ENCODE measurements at regions not wholly inside any gene's neighbourhood (a gene's known extent, or its start where the extent isn't known, plus 50 kb on each side); places are given as distances from the start of the nearest gene placed in this dataset.

DNA sequence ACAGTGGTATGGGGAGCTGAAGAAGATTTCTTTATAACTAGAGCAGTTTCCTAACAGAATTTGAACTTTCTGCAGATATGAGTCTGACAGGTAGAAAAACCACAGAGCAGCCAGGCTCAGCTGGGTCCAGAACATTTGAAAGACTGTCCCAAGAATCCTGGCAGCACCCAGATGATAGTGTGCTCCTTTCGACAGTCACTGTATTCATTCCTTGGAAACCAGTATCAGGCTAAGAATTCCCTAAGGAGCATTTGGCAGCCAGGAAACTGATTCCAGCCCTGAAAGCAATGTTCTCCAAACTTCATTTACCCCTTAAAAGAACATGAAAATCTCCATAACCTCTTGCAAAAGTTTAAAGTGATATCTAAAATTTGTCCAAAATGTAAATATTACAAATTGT is 123.0 kb upstream of the MTAP start:
- no peak for DNase-seq
- no peaks in the 10 kb centered on the region for H3K36me3 Mint-ChIP-seq
- no peak overlapping the region for H3K27ac Mint-ChIP-seq
- H3K4me3 Mint-ChIP-seq = no peak overlapping the region
- CTCF ChIA-PET = no interaction called here
- H3K4me1 Mint-ChIP-seq = peaks cover 5% of the 10 kb centered on the region
- no peaks in the 10 kb centered on the region for H3K9me3 Mint-ChIP-seq
- H3K27me3 Mint-ChIP-seq = peaks cover 3% of the 10 kb centered on the region

DNA sequence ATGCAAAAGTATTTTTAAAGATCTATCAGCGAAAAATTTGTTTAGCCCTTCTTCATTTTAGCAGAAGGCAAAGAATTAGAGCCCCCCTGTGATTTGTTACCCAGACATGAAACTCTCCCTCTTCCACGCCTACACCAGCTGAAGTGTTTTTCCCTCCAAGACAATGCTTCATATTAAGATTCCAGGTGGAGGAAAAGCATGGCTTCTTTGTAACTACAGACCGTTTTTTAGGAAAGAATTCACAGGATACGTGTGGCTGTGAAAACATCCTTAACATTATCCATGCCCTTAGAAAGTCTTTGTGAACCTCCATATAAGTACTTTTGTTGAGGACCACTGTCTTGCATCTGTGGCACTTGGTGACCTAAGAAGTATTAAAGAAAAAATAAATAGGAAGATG is 121.8 kb upstream of the MTAP start:
- Mint-ChIP-seq H3K4me3 (no peak overlapping the region), H3K27ac (no peak overlapping the region), H3K9me3 (no peaks in the 10 kb centered on the region), H3K4me1 (peaks cover 16% of the 10 kb centered on the region), H3K36me3 (no peaks in the 10 kb centered on the region), H3K27me3 (peaks cover 3% of the 10 kb centered on the region)
- CTCF ChIA-PET = no interaction called here
- no peak for DNase-seq

DNA sequence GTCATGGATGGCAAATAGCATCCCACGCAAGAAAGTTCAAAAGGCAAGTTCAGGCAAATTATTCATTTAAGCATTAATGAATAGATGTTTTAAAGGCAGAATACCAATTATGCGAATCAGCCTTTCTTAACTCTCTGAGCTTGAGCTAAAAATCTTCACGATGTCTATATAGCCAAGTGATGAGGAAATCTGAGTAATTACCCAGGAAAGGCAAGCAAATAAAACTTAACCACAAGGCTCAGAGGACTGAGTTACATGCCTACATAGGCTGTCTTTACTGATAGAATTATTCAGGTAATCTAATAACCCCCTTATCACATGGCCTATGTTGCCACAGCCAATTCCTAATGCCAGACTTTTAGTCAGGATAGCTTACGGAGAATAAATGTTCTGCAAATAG is 120.8 kb upstream of the MTAP start:
- peaks cover 16% of the 10 kb centered on the region for H3K4me1 Mint-ChIP-seq
- CTCF ChIA-PET = no interaction called here

DNA sequence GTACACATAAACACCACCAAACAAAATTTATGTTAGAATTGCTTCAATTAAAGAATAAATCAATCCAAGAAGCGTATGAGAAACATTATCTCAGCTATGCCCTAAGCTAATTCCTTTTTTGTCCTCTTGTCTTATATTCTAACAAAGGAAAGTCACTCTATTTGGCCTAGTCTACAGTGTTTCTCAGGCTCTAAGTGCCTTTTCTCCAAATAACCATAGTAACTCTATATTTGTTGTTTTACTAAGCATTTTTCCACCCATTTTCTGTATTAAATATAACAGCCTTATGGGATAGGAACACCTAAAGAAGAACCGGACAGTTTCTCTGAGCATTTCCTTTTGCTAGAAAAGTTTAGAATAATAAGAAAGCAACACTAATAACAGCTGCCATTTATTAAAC is 120.1 kb upstream of the MTAP start:
- H3K9me3 Mint-ChIP-seq = no peaks in the 10 kb centered on the region
- peaks cover 3% of the 10 kb centered on the region for H3K27me3 Mint-ChIP-seq
- CTCF ChIA-PET = no interaction called here
- DNase-seq = no peak
- H3K4me3 Mint-ChIP-seq = no peak overlapping the region
- H3K27ac Mint-ChIP-seq = no peak overlapping the region
- H3K36me3 Mint-ChIP-seq = no peaks in the 10 kb centered on the region
- peaks cover 16% of the 10 kb centered on the region for H3K4me1 Mint-ChIP-seq

More for the DNA sequence above, 120.8 kb upstream of the MTAP start:
- no peak overlapping the region for H3K27ac Mint-ChIP-seq
- no peaks in the 10 kb centered on the region for H3K36me3 Mint-ChIP-seq
- no peak for DNase-seq
- no peaks in the 10 kb centered on the region for H3K9me3 Mint-ChIP-seq
- H3K4me3 Mint-ChIP-seq = no peak overlapping the region
- peaks cover 3% of the 10 kb centered on the region for H3K27me3 Mint-ChIP-seq

DNA sequence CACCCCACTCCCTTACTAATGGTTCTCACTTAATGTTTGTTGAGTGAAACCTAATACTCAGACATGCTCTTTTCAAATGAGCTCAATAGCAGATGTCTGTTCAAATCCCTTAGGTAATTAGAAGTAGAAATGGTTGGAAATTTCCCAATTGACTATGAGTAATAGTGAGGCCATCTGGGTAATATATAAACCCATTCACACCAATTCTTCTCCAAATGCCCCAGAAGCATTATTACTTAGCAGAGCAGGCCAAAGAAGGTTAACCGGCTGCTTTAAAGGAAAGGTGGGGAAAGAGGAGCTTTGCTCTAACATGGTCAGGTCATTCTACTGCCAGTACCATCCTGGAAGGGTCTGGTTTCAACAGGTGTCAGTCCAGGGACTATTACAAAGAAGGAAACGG is 119.5 kb upstream of the MTAP start:
- CTCF ChIA-PET = no interaction called here
- peaks cover 14% of the 10 kb centered on the region for H3K4me1 Mint-ChIP-seq
- peaks cover 3% of the 10 kb centered on the region for H3K27me3 Mint-ChIP-seq
- H3K4me3 Mint-ChIP-seq = no peak overlapping the region
- no peak for DNase-seq
- no peaks in the 10 kb centered on the region for H3K9me3 Mint-ChIP-seq
- H3K36me3 Mint-ChIP-seq = no peaks in the 10 kb centered on the region
- no peak overlapping the region for H3K27ac Mint-ChIP-seq

DNA sequence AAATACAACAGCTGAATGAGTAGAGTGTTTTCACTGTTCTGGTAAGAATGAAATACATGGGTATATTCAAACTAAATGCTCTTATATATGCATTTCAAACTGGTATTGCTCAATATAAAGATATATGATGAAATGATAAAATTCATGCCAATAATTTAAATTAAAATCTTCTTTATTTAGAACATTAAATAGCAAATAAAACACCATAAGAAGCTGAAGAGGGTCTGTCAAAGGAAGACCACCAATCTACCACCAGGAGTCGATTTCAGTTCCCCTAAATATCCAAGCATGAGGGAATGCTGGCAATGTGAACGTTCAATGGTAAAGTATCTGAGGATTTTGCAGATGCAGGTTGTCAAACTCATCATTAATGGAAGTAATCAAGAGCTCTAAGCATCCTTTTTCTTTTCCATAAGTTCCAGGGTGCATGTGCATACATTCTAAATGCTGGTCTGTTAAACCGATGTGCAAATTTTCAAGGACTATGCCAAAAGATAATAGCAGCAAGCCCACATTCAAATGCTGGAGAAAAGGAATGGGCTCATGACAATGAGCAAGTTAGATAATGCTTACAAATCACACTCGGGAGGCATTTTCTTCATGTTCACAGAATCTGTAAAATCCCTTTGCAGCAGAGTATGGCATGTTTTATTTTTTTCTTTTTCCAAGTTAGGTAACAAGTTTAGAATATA is 118.8 kb upstream of the MTAP start:
- Mint-ChIP-seq H3K36me3 (no peaks in the 10 kb centered on the region), H3K4me1 (peaks cover 14% of the 10 kb centered on the region), H3K27ac (no peak overlapping the region), H3K27me3 (peaks cover 3% of the 10 kb centered on the region), H3K9me3 (no peaks in the 10 kb centered on the region), H3K4me3 (no peak overlapping the region)
- CTCF ChIA-PET = no interaction called here
- DNase-seq = no peak

DNA sequence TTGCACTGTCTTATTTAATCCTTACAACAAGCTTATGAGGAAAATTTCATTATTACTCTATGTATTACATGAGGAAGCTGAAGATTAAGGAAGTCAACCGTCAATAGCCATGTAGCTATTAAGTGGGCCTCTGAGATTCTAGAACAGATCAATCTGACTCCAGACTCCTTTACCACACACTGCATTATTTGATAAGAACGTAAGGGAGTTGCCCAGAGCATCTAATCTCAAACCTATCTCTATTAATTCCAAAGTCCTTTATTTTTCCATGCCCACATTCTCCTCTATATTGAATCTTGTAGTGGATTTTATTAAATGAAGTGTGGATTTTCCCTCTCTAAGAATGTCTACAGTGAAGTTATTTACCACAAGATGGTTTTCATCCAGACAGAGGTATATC is 118.2 kb upstream of the MTAP start:
- Mint-ChIP-seq H3K9me3 (no peaks in the 10 kb centered on the region), H3K36me3 (no peaks in the 10 kb centered on the region), H3K27me3 (peaks cover 3% of the 10 kb centered on the region), H3K4me3 (no peak overlapping the region), H3K27ac (no peak overlapping the region), H3K4me1 (peaks cover 14% of the 10 kb centered on the region)
- CTCF ChIA-PET = no interaction called here
- no peak for DNase-seq

DNA sequence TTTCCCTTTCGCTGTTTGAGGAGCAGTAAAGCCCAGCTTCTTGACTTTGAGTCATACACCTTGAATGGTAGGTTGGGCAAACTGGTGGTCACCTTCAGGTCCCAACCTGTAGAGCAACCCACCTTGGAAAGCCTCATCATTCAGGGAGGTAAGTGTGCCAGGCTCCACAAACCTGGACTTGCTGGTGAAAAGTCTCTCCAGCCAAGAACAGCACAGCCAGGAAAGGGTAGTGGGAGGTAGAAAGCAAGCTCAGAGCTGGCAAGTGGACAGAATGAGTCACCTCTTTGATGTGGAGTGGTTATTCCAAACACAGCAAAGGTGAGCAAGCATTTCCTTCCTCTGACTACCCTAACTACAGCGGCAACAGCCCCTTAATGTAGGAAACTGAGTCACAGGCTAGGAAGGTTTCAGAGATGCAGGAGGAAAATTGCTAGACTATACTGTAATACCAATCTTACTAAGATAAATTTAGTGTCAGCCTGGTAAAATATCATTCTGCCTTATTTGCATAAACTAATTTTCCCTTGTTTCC is 117.5 kb upstream of the MTAP start:
- peaks cover 3% of the 10 kb centered on the region for H3K27me3 Mint-ChIP-seq
- H3K27ac Mint-ChIP-seq = no peak overlapping the region
- CTCF ChIA-PET = no interaction called here
- no peaks in the 10 kb centered on the region for H3K9me3 Mint-ChIP-seq
- no peak for DNase-seq
- peaks cover 14% of the 10 kb centered on the region for H3K4me1 Mint-ChIP-seq
- H3K4me3 Mint-ChIP-seq = no peak overlapping the region
- no peaks in the 10 kb centered on the region for H3K36me3 Mint-ChIP-seq

DNA sequence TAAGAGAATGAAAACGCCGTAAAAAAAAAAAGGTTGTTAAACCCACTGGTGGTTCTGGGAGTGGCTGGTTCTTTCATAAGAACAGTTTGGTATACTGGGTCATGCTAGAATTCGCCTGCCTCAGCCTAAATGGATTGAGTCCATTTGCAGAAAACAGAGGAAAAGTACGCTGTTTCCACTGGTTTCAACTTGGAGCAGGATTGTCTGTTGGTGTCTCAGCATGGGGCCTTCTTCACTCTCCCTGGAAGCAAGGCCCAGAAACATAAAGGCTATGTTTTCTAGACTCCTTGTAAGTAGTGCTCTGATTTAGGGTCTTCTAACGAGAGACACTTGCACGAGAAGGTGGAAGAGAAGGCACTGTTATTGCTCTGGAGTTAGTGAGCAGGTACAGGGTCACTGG is 116.9 kb upstream of the MTAP start:
- DNase-seq = no peak
- peaks cover 14% of the 10 kb centered on the region for H3K4me1 Mint-ChIP-seq
- CTCF ChIA-PET = no interaction called here
- H3K9me3 Mint-ChIP-seq = no peaks in the 10 kb centered on the region
- H3K27me3 Mint-ChIP-seq = peaks cover 2% of the 10 kb centered on the region
- H3K27ac Mint-ChIP-seq = no peak overlapping the region
- H3K4me3 Mint-ChIP-seq = no peak overlapping the region
- H3K36me3 Mint-ChIP-seq = no peaks in the 10 kb centered on the region

DNA sequence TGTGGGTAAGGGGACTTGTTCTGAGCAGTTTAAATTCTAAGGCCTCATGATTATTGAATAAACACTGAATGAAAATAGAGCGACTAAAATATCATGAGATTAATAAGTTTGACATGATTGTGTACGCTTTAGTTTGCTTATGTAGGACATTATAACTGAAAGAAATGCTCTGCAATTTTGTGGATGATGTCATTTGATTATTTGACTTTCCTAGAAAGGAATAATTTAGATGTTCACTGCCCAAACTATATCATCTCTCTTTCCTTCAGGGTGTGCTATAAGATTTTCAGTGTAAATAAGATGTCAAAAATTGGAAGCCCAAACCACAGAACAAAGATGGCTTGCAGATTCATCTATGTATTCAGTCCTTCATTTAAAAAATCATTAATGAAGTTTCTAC is 115.7 kb upstream of the MTAP start:
- DNase-seq = no peak
- CTCF ChIA-PET = interaction anchor here (0.6 kb wide), 1 partner anchor 220 kb away, joined by 3 read pairs; no protein-coding TSS in a partner anchor
- Mint-ChIP-seq H3K4me1 (peaks cover 14% of the 10 kb centered on the region), H3K9me3 (no peaks in the 10 kb centered on the region), H3K36me3 (no peaks in the 10 kb centered on the region), H3K27ac (no peak overlapping the region), H3K4me3 (no peak overlapping the region), H3K27me3 (no peaks in the 10 kb centered on the region)

DNA sequence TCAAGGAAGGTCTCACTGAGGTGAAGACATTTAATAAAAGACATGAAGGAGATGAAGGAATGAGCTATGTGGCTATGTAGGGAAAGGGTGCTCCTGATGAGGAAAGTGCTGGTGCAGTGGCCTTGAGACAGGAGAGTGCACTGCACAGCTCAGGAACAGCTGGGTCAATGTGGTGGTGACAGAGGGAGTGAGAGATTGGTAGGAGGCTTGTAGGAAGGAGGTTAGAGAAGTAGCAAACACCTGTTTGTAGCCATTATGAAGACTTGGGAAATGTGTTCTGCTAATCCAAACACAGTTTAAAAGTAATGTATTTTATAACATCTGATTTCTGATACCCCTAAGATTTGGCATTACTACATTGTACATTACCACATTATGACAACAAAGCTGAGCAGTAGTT is 115.1 kb upstream of the MTAP start:
- CTCF ChIA-PET = interaction anchor here (0.6 kb wide), 1 partner anchor 220 kb away, joined by 3 read pairs; no protein-coding TSS in a partner anchor
- Mint-ChIP-seq H3K27ac (no peak overlapping the region), H3K4me1 (peaks cover 14% of the 10 kb centered on the region), H3K36me3 (no peaks in the 10 kb centered on the region), H3K9me3 (no peaks in the 10 kb centered on the region), H3K27me3 (no peaks in the 10 kb centered on the region), H3K4me3 (no peak overlapping the region)
- DNase-seq = no peak

DNA sequence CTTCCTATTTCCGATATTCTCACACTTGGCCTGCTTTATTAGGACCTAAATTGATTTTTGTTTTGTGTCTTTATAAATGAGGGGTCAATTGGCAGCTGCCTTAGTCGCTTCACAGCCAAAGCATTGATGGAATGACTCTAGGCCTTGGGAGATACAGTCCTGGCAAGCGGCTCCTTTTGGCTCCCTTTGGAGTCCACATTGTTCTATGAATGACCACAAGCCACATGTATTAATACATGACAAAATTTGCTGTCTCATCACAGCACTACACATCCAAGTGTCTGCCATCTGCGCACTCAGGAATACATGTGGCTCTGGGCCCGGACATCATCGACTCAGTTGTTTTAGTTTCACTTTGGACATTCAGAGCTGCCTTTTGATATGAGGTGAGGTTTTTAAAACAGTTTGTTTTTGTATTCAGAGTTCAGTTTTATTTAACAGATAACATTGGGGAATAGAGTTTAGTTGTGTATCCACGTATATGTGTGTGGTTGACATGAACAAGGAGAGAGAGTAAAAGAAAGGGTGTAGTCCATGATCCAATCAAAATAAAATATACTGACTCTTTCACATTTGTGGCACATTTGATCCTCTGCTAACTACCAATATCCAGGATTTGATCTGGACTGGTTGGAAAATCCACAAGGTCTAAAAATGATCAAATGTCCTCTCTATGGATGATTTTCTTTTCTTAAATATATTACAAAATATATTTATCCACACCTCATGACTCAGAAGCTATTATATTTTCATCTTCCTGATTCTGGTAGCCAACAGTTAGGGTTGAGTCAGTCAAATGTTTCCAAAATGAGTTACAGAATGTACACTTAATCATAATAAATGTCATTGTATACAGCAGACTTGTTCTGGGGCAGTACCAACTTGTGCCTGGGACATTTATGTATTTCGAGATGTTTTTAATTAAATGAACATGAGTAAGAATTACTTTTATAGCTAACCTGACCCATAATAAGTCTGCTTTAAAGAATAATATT is 114.0 kb upstream of the MTAP start:
- Mint-ChIP-seq H3K27ac (no peak overlapping the region), H3K27me3 (no peaks in the 10 kb centered on the region), H3K36me3 (no peaks in the 10 kb centered on the region), H3K9me3 (no peaks in the 10 kb centered on the region), H3K4me3 (no peak overlapping the region), H3K4me1 (peaks cover 14% of the 10 kb centered on the region)
- CTCF ChIA-PET = interaction anchor here (1.0 kb wide), 1 partner anchor 223 kb away, joined by 4 read pairs; no protein-coding TSS in a partner anchor
- no peak for DNase-seq

DNA sequence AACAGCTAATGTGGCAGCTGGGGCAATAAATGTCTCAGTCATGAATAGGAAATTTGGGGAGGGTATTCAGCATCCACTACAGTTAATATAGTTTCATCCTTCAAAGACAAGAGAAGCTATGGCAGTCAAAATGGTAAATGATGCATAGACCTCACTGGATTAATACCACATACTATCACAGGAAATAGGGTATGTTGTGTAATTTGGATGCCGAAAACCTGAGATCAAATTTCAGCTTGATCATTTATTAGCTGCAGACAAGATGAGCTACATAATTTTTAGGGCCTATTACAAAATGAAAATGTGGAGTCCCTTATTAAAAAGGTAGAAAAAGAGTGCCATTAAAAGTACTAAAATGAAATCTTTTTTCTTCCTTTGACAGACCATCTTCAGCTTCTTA is 112.6 kb upstream of the MTAP start:
- H3K27me3 Mint-ChIP-seq = peaks cover under 1% of the 10 kb centered on the region
- DNase-seq = no peak
- H3K27ac Mint-ChIP-seq = no peak overlapping the region
- no peaks in the 10 kb centered on the region for H3K9me3 Mint-ChIP-seq
- H3K36me3 Mint-ChIP-seq = no peaks in the 10 kb centered on the region
- H3K4me3 Mint-ChIP-seq = no peak overlapping the region
- peaks cover 7% of the 10 kb centered on the region for H3K4me1 Mint-ChIP-seq
- CTCF ChIA-PET = interaction anchor here (1.2 kb wide), 1 partner anchor 16 kb away, joined by 3 read pairs; no protein-coding TSS in a partner anchor

DNA sequence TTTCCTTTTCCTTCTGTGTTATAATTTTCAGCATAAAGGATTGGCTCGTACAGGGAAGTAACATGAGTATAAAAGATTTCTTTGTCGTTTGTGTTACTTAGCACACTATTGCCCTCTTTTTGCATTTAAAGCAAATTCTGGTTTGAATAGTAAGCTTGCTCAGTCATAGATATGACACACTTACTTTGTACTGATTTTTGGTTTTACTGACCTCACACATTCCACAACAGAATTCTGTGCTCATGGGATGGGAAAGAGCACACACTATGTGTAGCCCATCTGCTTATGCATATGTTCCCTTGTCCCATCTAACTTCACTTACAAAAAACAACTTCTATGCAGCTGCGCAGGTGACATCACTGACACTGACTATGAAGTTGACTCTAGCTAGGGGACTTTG is 111.9 kb upstream of the MTAP start:
- H3K9me3 Mint-ChIP-seq = peaks cover 4% of the 10 kb centered on the region
- H3K36me3 Mint-ChIP-seq = no peaks in the 10 kb centered on the region
- no peak overlapping the region for H3K4me3 Mint-ChIP-seq
- no peak overlapping the region for H3K27ac Mint-ChIP-seq
- DNase-seq = no peak
- CTCF ChIA-PET = interaction anchor here (0.5 to 1.2 kb wide), 3 partner anchors 13 to 113 kb away, joined by 3 read pairs; no protein-coding TSS in a partner anchor
- H3K4me1 Mint-ChIP-seq = no peaks in the 10 kb centered on the region
- H3K27me3 Mint-ChIP-seq = peaks cover 8% of the 10 kb centered on the region
